Left lung (tissue), 4 donors: ENCODE measurements at regions not wholly inside any gene's neighbourhood (a gene's known extent, or its start where the extent isn't known, plus 50 kb on each side); places are given as distances from the start of the nearest gene placed in this dataset.

Source experiments
- ATAC-seq: fragments of 200-7000 bp; cut with Tn5 transposase; one replicate; pipeline ENCODE4 v1.9.1; 2020; ENCODE audit warnings: moderate library complexity
- DNase-seq, 4 donors: peaks; one replicate each; pipeline ENCODE4 v3.0.0-alpha.2; 2013 to 2020
- H3K27ac ChIP-seq, 2 donors: fragments of 200-600 bp; sonication (generic) in 1 of 2; one replicate each; pipeline versions ENCODE4 v1.5.0 to v1.8.0; 2020 to 2021
- H3K27me3 ChIP-seq, 2 donors: fragments of 200-600 bp; sonication (generic) in 1 of 2; one replicate each; pipeline versions ENCODE4 v1.5.0 to v1.8.0; 2020 to 2021
- H3K36me3 ChIP-seq, 2 donors: fragments of 200-600 bp; sonication (generic) in 1 of 2; one replicate each; pipeline versions ENCODE4 v1.5.0 to v1.8.0; 2020 to 2021
- H3K4me1 ChIP-seq, 2 donors: fragments of 200-600 bp; one replicate each; pipeline ENCODE4 v1.8.0; 2021
- H3K4me3 ChIP-seq, 2 donors: fragments of 200-600 bp; sonication (generic) in 1 of 2; one replicate each; pipeline versions ENCODE4 v1.5.0 to v1.8.0; 2020 to 2021; ENCODE audit warnings: mild to moderate bottlenecking in 1 of 2
- H3K9me3 ChIP-seq, 2 donors: fragments of 200-600 bp; sonication (generic) in 1 of 2; one replicate each; pipeline versions ENCODE4 v1.5.0 to v1.8.0; 2020 to 2021
- CTCF ChIP-seq, 2 donors: fragments of 200-600 bp; sonication (generic) in 1 of 2; IDR thresholded peaks; one replicate each; pipeline versions ENCODE4 v1.5.0 to v1.8.0; 2021; ENCODE audit warnings: antibody characterized with exemption in 2 of 2
- intact Hi-C, 2 donors: fragments of 100-400 bp; cut with DNase I; formaldehyde crosslinking; loops; one replicate each; pipeline versions ENCODE4 v1.11.2 to v1.14.2; 2022
- donor health status: DM: no; HTN: yes; CAD: no.
- donor health status: DM: no; HTN: no; CAD: no.

GRCh38 chr20:61163031-61163430 lies 89.0 kb upstream of the CDH4 start:
- no peak overlapping the region for H3K27ac ChIP-seq
- TF ChIP-seq CTCF (IDR thresholded peaks at IDR 0.05), result no peak
- intact Hi-C loops, result no loop called here
- peaks cover 0 to 29% of the 10 kb centered on the region in 2 donors for H3K27me3 ChIP-seq
- H3K4me1 ChIP-seq, result no peaks in the 10 kb centered on the region
- H3K36me3 ChIP-seq, result no peaks in the 10 kb centered on the region
- H3K4me3 ChIP-seq, result no peak overlapping the region
- ATAC-seq (no peak), DNase-seq (no peak)
- no peaks in the 10 kb centered on the region for H3K9me3 ChIP-seq

- Histone ChIP-seq H3K4me1 (no peaks in the 10 kb centered on the region), H3K4me3 (no peak overlapping the region), H3K27me3 (peaks cover 0 to 41% of the 10 kb centered on the region in 2 donors), H3K9me3 (no peaks in the 10 kb centered on the region), H3K36me3 (no peaks in the 10 kb centered on the region), H3K27ac (no peak overlapping the region)
- ATAC-seq (no peak), DNase-seq (no peak)
- TF ChIP-seq CTCF (IDR thresholded peaks at IDR 0.05), result no peak
- intact Hi-C loops, result no loop called here
These were observed 85.7 kb upstream of the CDH4 start for GRCh38 chr20:61166324-61166723.

- DNase-seq (no peak), ATAC-seq (no peak)
- no peaks in the 10 kb centered on the region for H3K36me3 ChIP-seq
- TF ChIP-seq CTCF (IDR thresholded peaks at IDR 0.05), result no peak
- intact Hi-C loops, result no loop called here
- no peak overlapping the region for H3K4me3 ChIP-seq
- H3K4me1 ChIP-seq, result no peaks in the 10 kb centered on the region
- no peaks in the 10 kb centered on the region for H3K9me3 ChIP-seq
- peaks cover 0 to 33% of the 10 kb centered on the region in 2 donors for H3K27me3 ChIP-seq
- no peak overlapping the region for H3K27ac ChIP-seq
These were observed 83.5 kb upstream of the CDH4 start for GRCh38 chr20:61168605-61169004.

- DNase-seq (no peak), ATAC-seq (no peak)
- intact Hi-C loops, result no loop called here
- Histone ChIP-seq H3K36me3 (no peaks in the 10 kb centered on the region), H3K27me3 (peaks cover 0 to 31% of the 10 kb centered on the region in 2 donors), H3K4me1 (no peaks in the 10 kb centered on the region), H3K9me3 (peaks cover 0 to 4% of the 10 kb centered on the region in 2 donors), H3K27ac (no peak overlapping the region), H3K4me3 (no peak overlapping the region)
- no peak for TF ChIP-seq CTCF (IDR thresholded peaks at IDR 0.05)
These were observed 82.2 kb upstream of the CDH4 start for GRCh38 chr20:61169874-61170273.

- Histone ChIP-seq H3K27ac (no peak overlapping the region), H3K9me3 (peaks cover 0 to 4% of the 10 kb centered on the region in 2 donors), H3K36me3 (no peaks in the 10 kb centered on the region), H3K4me1 (no peaks in the 10 kb centered on the region), H3K4me3 (no peak overlapping the region), H3K27me3 (peaks cover 0 to 30% of the 10 kb centered on the region in 2 donors)
- no peak for ATAC-seq
- TF ChIP-seq CTCF (IDR thresholded peaks at IDR 0.05), result no peak
- no peak for DNase-seq
- intact Hi-C loops, result no loop called here
These were observed 81.4 kb upstream of the CDH4 start for GRCh38 chr20:61170496-61171320.
